ENCODE measurements at regions not wholly inside any gene's neighbourhood (a gene's known extent, or its start where the extent isn't known, plus 50 kb on each side); places are given as distances from the start of the nearest gene placed in this dataset.

DNA sequence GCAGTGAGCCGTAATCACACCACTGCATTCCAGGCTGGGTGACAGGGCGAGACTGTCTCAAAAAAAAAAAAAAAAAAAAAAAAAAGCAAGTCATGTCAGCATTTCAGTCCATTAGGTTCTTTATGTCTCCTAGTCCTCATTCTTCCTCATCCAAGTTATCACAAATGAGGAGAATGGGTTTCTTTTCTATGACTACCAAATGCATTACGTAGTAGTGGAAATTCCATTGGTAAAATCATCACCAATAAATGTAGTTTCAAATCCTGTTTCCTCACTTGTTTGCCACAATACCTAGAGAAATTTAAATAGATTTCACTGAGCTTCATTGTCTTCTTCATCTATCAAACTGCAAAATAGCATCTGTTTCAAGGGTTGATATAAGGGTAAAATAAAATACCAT, 317.6 kb upstream of the MME start:
- no peaks in the 10 kb centered on the region for H3K4me1 ChIP-seq
- TF ChIP-seq KDM5A (IDR thresholded peaks at IDR 0.05) (no peak), ZSCAN20 (CRISPR knock-in tag; IDR thresholded peaks at IDR 0.05) (no peak), RARB (CRISPR knock-in tag; IDR thresholded peaks at IDR 0.05) (no peak), TP53 (CRISPR knock-in tag; IDR thresholded peaks at IDR 0.05) (no peak), NFE2L2 (conservative IDR thresholded peaks at IDR 0.05; ENCODE audit: low read length) (no peak), ESRRA (IDR thresholded peaks at IDR 0.05; ENCODE audit: borderline replicate concordance, low read length) (no peak)
- H3K9me3 ChIP-seq = no peaks in the 10 kb centered on the region
- CTCF ChIA-PET = interaction anchor here (1.7 kb wide), 1 partner anchor 561 kb away, joined by 8 read pairs; no protein-coding TSS in a partner anchor
- no peak overlapping the region for H3K4me2 ChIP-seq
- POLR2A ChIA-PET = no interaction called here
- WGBS (ENCODE audit: missing lambda C conversion rate) = 46% methylated on average over 3 of the region's 3 CpGs
- DNase-seq (ENCODE audit: low read depth in 1 of 2, low spot score in 1 of 2) (no peak), ATAC-seq (no peak), FAIRE-seq (no peak)
- no peak overlapping the region for H3K27ac ChIP-seq
- no peak overlapping the region for H3K4me3 ChIP-seq

GRCh38 chr3:154759966-154760365, 320.2 kb upstream of the MME start:
- Histone ChIP-seq H3K4me1 (no peaks in the 10 kb centered on the region), H3K9me3 (no peaks in the 10 kb centered on the region), H3K4me2 (no peak overlapping the region), H3K4me3 (no peak overlapping the region), H3K27ac (no peak overlapping the region)
- TF ChIP-seq EHMT2 (IDR thresholded peaks at IDR 0.05; ENCODE audit: low read depth) (no peak), JUNB (IDR thresholded peaks at IDR 0.05) (no peak), PBX3 (IDR thresholded peaks at IDR 0.05) (no peak), RNF2 (IDR thresholded peaks at IDR 0.05; ENCODE audit: borderline replicate concordance, low read depth) (no peak), EHF (CRISPR knock-in tag; IDR thresholded peaks at IDR 0.05) (no peak), RARB (CRISPR knock-in tag; IDR thresholded peaks at IDR 0.05) (no peak)
- TF ChIP-seq, protein P1, sequence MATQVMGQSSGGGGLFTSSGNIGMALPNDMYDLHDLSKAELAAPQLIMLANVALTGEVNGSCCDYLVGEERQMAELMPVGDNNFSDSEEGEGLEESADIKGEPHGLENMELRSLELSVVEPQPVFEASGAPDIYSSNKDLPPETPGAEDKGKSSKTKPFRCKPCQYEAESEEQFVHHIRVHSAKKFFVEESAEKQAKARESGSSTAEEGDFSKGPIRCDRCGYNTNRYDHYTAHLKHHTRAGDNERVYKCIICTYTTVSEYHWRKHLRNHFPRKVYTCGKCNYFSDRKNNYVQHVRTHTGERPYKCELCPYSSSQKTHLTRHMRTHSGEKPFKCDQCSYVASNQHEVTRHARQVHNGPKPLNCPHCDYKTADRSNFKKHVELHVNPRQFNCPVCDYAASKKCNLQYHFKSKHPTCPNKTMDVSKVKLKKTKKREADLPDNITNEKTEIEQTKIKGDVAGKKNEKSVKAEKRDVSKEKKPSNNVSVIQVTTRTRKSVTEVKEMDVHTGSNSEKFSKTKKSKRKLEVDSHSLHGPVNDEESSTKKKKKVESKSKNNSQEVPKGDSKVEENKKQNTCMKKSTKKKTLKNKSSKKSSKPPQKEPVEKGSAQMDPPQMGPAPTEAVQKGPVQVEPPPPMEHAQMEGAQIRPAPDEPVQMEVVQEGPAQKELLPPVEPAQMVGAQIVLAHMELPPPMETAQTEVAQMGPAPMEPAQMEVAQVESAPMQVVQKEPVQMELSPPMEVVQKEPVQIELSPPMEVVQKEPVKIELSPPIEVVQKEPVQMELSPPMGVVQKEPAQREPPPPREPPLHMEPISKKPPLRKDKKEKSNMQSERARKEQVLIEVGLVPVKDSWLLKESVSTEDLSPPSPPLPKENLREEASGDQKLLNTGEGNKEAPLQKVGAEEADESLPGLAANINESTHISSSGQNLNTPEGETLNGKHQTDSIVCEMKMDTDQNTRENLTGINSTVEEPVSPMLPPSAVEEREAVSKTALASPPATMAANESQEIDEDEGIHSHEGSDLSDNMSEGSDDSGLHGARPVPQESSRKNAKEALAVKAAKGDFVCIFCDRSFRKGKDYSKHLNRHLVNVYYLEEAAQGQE (IDR thresholded peaks at IDR 0.05) = no peak
- TF ChIP-seq, protein P2, sequence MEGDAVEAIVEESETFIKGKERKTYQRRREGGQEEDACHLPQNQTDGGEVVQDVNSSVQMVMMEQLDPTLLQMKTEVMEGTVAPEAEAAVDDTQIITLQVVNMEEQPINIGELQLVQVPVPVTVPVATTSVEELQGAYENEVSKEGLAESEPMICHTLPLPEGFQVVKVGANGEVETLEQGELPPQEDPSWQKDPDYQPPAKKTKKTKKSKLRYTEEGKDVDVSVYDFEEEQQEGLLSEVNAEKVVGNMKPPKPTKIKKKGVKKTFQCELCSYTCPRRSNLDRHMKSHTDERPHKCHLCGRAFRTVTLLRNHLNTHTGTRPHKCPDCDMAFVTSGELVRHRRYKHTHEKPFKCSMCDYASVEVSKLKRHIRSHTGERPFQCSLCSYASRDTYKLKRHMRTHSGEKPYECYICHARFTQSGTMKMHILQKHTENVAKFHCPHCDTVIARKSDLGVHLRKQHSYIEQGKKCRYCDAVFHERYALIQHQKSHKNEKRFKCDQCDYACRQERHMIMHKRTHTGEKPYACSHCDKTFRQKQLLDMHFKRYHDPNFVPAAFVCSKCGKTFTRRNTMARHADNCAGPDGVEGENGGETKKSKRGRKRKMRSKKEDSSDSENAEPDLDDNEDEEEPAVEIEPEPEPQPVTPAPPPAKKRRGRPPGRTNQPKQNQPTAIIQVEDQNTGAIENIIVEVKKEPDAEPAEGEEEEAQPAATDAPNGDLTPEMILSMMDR (IDR thresholded peaks at IDR 0.05) = no peak
- FAIRE-seq (no peak), ATAC-seq (no peak), DNase-seq (ENCODE audit: low read depth in 1 of 2, low spot score in 1 of 2) (no peak)
- ChIA-PET POLR2A (no interaction called here), CTCF (no interaction called here)
- 60% methylated on average over 3 of the region's 3 CpGs for WGBS (ENCODE audit: missing lambda C conversion rate)

DNA sequence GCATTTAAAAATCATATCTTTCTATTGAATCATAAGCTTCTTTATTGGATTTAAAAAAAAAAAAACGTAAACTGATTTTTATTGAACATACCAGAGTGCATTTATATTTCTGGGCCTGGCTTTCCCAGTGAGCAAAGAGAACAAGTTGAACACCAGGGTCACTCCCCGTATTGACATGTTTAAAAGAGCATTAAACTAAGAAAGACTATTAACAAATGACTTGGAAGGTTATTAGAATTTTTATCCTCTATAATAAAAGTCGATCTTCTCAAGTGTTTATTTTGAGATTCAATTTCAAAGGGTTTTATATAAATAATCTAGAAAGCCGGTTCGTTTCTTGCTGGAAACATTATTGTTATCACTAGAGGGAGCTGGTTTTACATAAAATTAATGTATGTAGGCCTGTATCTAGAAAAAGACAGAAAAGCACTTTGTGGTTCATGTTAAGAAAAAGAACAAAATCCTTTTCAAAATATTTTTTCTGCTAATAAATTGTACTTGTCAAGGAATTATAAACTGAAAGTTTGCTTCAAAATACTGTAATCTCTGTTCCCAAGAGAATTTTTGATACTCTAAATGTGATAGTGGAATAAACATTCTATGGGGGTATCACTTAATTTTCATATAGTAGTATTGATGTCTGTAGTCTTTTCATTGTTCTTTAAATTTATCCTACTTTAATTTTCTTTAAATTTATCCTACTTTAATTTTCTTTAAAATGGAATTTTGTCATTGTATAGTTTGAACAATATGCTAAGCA, 321.8 kb upstream of the MME start:
- ATAC-seq (peak; percentile 75 to 82; a peak in 5 of 6 replicates), DNase-seq (ENCODE audit: low read depth in 1 of 2, low spot score in 1 of 2) (peak; percentile 4 to 25), FAIRE-seq (no peak)
- Histone ChIP-seq H3K27ac (no peak overlapping the region), H3K4me3 (peak overlapping the region; percentile 38; the same call in 2 of the 3 replicates), H3K9me3 (no peaks in the 10 kb centered on the region), H3K4me1 (no peaks in the 10 kb centered on the region), H3K4me2 (peak overlapping the region; percentile 71)
- TF ChIP-seq RNF2 (IDR thresholded peaks at IDR 0.05; ENCODE audit: borderline replicate concordance, low read depth) = no peak
- TF ChIP-seq RAD21 (conservative IDR thresholded peaks at IDR 0.05 in 1 of 2, IDR thresholded peaks at IDR 0.05 in 1 of 2) = peak; percentile 48 to 60
- TF ChIP-seq, protein P2 (IDR thresholded peaks at IDR 0.05) = peak; percentile 53
- no peak for TF ChIP-seq HDAC2 (IDR thresholded peaks at IDR 0.05)
- peak; percentile 21; the same call in 2 of the 3 replicates for TF ChIP-seq SMC3 (IDR thresholded peaks at IDR 0.05)
- WGBS (ENCODE audit: missing lambda C conversion rate) = 5% methylated on average over 5 of the region's 5 CpGs
- POLR2A ChIA-PET = interaction anchor here (0.5 to 0.6 kb wide), 2 partner anchors 367 to 564 kb away, joined by 4 to 6 read pairs; no protein-coding TSS in a partner anchor
- CTCF ChIA-PET = interaction anchor here (0.7 to 2.0 kb wide), 7 partner anchors 11 to 565 kb away, joined by 3 to 8 read pairs (median 3); no protein-coding TSS in a partner anchor

All from A549 (cell line).